Forelimb muscle (tissue), 1 donor: ENCODE measurements at regions not wholly inside any gene's neighbourhood (a gene's known extent, or its start where the extent isn't known, plus 50 kb on each side); places are given as distances from the start of the nearest gene placed in this dataset.

Source experiments
- DNase-seq: peaks from one replicate; pipeline ENCODE4 v3.0.0-alpha.2; 2013; ENCODE audit warnings: low read depth

DNA sequence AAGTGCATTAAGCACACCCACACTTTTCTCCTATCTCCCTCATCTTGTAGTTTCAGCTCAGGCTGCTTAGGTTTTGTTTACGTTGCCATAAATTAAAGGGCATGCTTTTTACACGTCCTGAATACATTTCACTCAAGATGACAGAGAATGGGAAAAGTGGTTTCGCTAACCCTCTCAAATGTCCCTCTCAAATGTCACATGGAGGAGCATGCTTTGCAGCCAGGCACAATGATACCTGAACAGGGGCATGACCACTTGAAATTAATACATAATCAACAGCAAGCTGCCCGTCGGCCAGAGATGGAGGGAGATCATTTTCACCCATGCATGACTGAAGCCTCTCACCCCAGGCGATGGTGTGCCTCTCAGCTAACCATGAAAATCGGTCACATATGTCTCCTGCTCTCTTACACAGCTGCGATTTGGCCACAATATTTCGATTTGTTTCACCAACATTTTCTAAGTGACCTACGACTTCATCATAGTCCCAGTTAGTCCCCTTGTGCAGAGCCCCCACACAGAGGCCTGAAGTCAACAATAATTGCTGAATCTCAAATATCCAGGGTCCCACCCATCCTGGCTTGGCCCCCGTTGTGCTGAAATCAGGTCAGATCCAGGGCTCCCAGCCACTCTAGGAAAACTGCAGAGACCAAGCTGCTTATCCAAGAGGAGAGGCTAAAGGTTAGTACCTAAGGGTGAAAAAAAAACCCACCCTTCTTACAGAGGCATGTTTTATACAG lies 373.9 kb upstream of the NFE2L3 start:
- DNase-seq: no peak

DNA sequence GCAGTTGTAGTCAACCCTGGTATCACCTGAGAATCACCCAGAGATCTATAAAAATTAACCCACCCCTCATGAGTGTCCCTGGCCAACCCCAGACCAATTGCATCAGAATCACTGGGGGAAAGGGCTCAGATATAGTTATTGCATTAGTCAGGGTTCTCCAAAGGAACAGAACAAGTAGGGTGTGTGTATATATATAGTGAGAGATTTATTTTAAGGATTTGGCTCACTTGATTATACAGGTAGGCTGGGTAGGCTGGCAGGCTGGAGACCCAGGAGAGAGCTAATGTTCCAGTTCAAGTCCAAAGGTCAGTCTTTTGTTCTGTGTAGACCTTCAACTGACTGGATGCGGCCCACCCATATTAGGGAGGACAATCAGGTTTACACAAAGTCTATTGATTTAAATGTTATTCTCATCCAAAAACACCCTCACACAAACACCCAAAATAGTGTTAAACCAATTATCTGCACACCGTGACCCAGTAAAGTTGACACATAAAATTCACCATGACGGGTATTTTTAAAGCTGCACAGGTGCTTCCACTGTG lies 372.9 kb upstream of the NFE2L3 start:
- no peak for DNase-seq

DNA sequence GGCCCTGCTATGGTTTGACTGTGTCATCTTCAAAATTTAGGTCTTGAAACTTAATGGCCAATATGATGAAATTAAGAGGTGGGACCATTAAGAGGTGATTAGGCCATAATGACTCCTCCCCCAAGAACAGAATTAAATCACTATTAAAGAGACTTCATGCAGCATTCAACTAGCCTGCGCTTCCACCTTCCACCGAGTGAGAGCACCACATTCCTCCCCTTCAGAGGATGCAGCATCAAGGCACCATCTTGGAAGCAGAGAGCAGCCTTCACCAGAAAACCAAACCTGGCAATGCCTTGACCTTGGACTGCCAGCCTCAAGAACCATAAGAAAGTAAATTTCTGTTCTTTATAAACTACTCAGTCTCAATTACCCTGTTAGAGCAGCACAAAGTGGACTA lies 371.1 kb upstream of the NFE2L3 start:
- no peak for DNase-seq

DNA sequence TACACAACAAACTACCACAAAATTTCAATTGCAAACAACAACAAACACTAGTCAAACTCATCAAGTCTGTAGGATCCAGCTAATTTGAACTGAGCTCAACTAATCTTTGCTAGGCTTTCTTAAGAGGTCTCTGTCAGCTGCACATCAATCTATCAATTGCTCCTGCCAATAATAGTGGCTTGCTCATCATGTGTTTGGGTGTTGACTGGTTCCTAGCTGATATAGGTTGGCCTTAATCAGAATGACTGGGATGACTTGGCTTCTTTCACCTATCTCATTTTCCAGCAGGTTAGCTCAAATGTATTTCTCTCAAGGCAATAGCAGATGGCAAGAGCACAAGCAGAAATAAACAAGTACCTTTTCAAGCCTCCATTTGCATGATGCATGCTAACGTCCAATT lies 370.3 kb upstream of the NFE2L3 start:
- DNase-seq: no peak

DNA sequence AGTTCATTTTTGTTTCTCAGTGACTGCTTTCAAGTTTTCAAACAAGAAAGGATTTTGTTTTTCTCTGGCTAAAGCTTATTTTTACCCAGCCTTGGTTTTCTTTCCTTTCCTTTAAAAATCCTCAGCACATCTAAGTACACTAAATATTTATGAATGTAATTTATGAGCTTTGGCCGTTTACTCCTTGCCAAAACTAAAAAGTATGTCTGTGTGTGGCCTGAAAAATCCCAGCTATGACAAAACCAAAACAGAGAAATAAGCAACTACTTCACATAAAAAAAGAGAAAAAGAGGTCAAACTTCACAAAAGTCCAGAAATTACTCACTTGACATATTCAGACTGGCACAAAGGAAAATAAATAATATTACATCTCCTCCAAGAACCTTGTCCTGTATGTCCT lies 365.1 kb upstream of the NFE2L3 start:
- DNase-seq: no peak

DNA sequence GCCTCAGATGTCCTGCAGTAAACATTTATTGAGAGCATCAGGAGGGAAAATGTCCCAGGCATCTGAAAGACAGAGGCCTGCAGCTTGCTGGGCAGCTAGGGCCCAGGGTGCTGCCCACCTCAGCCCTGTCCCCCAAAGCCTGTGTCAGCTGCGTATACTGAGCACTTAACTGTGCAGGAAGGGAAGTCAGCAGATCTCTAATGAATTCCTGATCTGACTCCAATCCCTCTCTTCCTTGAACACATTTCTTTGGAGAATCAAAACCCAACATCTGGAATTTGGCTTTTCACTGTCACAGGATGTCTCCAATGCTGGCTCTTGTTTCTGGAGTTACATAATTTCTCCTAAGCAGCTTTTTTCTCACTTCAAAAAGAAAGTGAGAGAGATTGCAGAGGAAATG lies 364.7 kb upstream of the NFE2L3 start:
- DNase-seq: no peak

DNA sequence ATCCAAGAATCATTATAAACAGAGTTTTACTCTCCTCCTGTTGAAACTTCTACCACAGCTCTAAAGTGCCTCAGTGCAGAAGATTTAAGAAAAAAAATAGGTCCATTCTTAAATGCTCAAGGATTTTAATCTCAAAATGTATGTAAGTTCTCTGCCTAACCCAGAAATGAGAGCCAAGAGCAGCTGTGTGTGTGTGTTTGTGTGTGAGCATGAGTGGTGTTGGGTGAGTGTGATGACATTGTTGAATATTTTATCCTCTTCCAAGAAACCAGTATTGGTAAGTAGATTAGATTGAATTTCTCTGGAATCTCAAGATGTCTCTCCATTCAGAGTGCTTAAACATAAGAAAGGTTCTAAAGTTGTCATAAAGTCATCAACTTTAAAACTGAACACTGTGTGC lies 363.6 kb upstream of the NFE2L3 start:
- DNase-seq: no peak

DNA sequence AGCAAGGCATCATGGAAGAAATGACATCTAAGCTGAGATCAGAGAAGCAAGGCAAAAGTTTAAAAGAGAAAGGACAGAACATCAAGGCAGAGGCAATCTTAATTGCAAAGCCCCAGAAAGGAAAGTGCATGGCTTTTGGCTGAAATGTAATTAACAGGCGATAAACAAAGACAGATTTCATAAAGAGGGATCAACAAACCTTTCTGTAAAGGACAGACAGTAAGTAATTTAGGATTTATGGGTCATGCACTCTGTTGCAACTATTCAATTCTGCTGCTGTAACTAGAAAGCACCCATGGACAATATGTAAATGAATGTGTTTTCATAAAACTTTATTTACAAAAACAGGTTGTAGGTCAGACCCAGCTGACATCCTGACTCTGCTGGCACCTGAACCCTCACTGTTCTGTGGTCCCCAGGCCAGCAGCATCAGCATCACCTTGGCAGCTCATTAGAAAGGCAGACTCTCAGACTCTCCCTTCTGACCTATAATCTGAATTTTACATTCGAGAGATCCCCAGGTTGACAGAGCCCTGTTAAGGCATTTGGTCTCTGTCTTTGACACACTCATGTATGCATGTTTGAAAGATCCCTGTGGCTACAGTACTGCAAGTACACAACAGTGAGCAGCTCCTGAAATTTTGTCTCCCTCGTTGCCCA lies 362.9 kb upstream of the NFE2L3 start:
- no peak for DNase-seq

DNA sequence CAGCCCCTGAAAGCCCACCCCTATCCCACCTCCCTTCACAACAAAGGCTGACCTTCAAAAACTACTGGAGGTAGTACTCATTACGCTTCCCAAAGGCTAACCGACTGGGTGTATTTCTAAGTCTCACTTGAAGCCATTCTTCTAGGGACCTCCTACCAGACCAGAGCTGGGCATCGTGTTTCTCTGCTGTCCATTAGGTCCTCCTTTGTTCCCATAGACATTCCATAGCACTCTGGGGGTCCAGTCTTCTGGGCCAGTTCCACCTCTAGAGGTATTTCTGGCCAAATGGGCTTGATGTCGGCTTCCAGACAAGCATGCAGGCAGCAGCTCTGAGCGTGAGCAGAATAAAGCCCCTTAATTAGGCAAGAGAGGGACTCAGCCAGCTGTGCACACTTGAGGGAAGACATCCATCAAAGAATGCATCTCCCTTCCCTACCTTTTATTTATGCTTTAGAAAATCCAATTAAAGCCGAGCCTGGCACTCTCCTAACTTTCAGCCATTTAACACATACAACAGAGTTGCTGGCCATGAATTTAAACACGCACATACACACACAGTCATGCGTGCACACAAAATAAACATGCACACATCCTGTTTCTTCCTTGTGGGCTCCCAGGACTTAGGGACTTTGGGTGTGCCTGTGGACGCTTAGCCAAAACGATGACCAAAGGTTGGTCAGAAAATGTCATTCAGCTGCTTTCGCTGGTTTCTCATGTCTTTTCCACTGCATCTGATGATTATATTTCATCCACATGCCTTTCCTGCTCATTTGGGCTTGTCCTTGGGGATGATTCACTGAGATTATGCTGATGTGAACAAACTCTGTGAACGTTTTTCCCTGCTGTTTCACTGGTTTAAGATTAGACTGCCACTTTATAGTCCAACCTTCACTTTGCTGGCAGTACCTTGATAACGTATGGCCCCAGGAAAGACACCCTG lies 362.0 kb upstream of the NFE2L3 start:
- DNase-seq: no peak

DNA sequence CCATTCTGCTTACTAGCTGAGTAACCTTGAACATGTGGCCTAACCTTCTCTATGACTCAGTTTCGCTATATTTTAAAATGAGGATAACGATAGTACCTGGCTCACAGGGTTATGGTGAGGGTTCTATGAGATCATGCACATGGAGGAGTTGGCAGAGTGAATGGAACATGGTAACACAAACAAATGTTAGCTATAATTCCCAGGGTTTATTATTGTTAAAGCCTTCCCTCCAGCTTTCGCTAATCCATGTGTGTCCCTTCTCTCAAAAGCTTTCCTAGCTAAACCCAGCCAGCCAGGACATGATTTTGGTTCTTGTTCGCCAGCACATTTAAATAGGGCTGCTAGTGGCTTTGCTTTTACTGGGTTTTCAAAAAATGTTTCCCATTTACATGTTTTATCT lies 361.0 kb upstream of the NFE2L3 start:
- no peak for DNase-seq

DNA sequence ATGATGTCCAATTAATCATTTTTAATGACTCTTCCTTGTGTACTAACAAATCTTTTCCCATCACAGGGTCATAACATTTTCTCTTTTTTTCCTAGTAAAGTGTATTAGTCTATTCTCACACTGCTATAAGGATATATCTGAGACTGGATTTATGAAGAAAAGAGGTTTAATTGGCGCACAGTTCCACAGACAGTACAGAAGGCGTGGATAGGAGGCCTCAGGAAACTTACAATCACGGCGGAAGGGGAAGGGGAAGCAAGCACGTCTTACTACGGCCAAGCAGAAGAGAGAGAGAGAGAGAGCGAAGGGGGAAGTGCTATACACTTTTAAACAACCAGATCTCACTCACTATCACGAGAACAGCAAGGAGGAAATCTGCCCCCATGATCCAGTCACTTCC lies 359.4 kb upstream of the NFE2L3 start:
- DNase-seq: no peak

DNA sequence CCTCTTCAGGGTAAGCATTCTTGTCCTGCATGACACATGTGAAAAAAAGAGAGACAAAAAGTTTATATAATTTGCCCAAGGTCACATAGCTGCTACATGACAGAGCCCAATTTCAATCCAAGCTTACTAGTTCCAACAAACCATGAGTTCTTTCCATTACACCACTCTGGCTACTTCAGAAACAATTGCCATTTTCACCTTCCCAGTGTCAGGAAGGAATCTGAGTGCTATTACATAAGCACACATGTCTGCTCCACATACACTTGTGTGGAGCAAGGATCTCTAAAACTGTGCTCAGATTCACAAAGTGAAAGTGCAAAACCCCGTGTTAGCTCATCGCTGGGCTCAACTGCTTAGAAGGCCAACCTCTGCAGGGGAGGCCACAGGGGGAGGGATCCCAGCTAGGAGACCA lies 356.2 kb upstream of the NFE2L3 start:
- DNase-seq: no peak

DNA sequence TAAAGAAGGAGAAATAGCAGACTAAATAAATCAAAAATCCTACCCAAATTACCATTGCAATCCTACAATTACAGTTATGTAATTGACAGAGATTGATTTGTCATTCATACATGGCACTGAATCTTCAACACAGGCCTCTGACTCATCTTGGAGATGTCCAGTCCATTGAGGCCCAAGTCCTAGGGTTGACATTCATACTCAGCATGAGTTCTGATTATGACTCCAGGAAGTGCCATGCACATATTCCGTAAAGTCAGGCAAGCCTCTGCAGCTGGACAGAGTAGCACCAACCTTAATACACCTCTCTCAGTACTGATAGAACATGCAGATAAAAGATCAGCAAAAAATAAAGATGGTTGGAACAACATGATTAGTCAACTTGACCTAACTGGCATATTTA lies 353.7 kb upstream of the NFE2L3 start:
- no peak for DNase-seq

DNA sequence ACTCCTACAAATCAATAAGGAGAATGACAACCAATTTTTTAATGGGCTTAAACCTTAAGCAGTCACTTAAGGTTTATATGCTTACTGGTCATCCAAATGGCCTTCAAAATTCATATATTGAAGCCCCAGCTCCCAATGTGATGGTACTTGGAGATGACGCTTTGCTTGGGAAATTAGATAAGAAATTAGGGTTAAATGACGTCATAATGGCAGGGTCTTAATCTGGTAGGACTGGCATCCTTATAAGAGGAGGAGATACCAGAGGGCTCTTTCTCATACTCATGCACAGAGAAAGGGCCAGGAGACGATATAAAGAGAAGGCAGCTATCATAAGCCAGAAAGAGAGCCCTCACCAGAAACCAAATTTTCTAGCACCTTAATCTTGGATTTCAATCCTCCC lies 350.8 kb upstream of the NFE2L3 start:
- no peak for DNase-seq

DNA sequence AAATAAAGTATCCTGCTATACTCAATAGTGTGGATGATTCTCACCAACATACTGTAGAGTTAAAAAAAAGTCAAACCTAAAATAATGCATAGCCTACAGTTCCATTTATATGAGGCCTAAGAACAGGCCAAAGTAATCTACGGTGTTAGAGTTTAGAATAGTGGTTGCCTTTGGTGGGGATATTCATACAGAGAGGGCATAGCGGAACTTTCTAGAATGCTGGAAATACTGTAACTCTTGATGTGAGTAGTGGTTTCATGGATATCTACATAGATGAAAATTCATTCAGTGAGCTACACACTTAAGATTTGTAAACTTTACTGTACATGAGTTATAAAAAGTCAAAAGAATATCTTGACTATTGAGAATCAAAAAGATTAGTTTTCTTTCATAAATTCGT lies 349.9 kb upstream of the NFE2L3 start:
- no peak for DNase-seq

DNA sequence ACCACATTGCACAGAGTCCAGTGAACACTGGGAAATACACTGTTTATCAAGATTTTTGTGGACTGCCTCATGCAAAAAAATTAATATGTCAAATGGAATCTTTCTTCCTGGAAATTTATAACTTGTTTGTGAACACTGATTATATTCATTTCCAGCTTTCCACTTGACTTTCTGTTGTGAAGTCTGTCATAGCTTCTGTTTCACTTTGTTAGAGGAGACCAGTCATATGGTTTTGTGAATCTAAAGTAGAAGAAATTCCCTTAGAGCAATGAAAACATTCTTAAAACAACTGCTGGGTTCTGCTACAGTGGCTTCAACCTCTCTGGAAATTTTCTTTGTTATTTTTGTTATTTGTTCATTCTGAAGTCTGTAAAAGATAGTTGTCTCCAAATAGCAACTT lies 349.5 kb upstream of the NFE2L3 start:
- no peak for DNase-seq

DNA sequence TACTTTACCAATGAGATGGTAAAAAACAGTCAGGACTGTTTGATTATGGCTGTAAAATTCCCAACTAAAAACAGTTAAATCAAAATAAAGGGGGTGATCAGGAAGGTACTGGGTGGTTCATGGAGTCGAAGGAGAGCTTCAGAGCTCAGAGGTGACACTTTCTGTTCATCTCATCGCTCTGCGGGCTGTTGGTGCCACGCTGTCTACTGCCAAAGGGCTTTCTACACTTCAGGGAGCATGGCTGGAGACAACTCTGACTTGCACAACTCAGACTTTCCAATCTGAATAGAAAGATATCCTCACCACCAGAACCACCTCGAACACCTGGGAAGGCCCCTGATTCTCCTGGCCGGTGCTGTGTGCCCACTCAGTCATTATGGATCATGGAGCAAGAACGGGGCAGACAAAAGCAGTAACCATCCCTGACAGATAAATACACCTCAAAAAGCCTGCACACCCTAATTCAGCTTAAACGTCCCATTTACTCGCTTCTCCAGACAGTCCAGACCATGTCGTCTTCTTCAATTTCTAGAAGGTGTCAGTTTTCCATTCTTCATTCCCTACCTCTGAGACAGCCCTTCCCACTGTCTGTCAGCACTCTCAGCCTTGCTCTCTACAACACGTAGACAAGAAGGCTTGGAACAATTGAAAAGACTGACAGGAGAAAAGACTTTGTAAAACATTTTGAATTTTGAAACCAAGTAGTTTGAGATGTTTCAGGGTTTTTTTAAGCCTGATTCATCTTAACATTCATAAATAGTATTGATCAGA lies 348.7 kb upstream of the NFE2L3 start:
- DNase-seq: no peak

DNA sequence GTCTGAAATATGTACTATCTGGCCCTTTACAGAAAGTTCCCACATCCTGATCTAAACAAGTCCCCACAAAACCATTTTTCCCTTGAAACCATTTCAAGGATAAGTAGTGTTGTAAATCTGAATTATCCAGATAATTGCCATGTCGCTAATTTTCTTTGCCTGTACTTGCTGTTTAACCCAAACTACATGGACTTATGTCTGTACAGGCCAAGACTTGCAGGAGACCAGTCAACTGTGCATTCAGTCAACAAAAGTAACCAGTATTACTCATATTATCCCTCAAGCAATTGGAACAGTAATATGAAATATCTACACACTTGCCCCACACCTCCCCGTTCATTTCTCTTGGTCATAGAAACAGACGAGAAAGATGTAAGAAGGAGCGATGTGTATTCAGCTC lies 347.8 kb upstream of the NFE2L3 start:
- no peak for DNase-seq

DNA sequence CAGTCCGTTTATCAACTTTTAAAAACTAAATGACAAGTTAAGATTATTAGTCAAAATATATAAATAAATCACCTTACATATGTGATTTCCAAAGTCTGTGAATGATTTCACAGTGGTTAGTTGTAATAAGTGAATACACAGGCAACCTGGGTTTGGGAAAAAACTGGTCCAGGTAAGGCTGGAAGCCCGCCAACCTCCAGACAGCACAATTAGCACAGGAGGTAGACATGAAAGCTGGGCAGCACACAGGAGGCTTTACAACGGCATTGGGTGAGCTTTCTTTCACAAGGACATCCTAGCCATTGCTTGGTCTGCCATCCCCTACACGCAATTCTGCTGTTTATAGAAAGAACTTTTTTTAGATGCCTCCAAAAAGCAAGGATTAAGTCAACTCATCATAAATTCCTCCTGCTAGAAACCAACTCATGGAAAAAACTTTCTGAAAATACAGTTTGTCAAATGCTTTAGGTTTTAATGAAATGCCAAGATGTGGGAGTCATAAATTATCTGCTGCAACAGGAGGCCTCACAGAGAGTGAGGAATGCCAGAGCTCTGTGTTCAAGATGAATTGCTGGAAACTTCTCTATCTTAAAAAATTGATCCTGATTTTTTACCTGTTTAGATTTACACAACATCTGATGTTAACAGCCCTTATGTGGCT lies 346.8 kb upstream of the NFE2L3 start:
- no peak for DNase-seq

DNA sequence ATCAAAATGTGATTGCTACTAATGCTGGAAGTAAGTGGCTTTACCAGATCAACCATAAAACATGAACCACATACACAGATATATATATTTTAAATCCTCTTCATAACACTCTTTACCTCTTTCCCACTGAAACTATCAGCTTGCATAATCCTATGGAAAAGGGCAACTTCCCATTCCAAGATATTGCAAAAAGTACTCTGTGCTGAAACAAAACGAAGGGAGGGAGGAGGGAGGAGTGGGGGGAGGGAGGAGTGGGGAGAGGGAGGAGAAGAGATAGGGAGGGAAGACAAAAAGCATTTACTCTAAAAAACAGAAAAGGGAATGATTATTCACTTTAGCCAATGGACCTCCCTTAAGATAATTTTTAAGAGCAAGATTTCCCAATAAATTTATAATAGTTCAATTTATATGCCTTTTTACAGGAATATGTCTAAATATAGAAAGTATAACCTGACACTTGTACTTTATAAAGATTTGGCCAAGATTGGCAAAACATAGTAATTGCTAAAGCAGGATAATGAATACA lies 344.8 kb upstream of the NFE2L3 start:
- DNase-seq: no peak

DNA sequence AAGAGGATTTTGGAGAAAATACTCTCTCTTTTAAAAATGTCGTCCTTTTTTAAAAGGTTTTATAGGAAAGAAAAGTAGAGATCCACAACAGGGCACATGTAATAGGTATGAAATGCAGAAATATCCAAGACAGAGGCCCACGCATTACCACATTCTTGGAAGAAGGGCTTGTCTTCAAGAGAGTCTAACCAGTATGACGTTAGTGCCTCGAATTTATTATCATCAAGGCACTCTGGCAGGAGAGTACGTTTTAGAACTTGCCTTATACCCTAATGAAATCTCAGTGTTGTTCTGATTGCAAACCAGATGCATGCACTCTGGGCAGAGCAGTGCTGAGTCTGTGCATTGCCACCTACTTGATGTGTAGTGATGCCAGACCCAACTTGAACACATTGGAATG lies 342.6 kb upstream of the NFE2L3 start:
- DNase-seq: no peak
